ACHN (cell line): ENCODE measurements at regions not wholly inside any gene's neighbourhood (a gene's known extent, or its start where the extent isn't known, plus 50 kb on each side); places are given as distances from the start of the nearest gene placed in this dataset.

Experiments used
- DNase-seq: peaks from one replicate; pipeline ENCODE4 v3.0.0-alpha.2; 2015
- in situ Hi-C: cut with HindIII; loops from 2 replicates; pipeline ENCODE4 v1.10.0; 2017; ENCODE audit warnings: low sequenced_read_pairs, low pct_ligation_motif_present, low pct_unique_long_range_greater_than_20kb

GRCh38 chr1:239058190-239058589 is 328.2 kb upstream of the CHRM3 start:
- DNase-seq, result no peak
- in situ Hi-C loops, result no loop called here

GRCh38 chr1:239056940-239057339 is 329.4 kb upstream of the CHRM3 start:
- no peak for DNase-seq
- in situ Hi-C loops, result no loop called here

- DNase-seq, result no peak
- in situ Hi-C loops, result no loop called here
Observed at GRCh38 chr1:239053279-239053678, 333.1 kb upstream of the CHRM3 start.

- in situ Hi-C loops, result no loop called here
- no peak for DNase-seq
Observed at GRCh38 chr1:239049571-239049970, 336.8 kb upstream of the CHRM3 start.

GRCh38 chr1:239044829-239045228 is 341.5 kb upstream of the CHRM3 start:
- DNase-seq, result no peak
- in situ Hi-C loops, result no loop called here

- in situ Hi-C loops, result no loop called here
- DNase-seq, result no peak
Observed at GRCh38 chr1:239040523-239040922, 345.8 kb upstream of the CHRM3 start.

- in situ Hi-C loops, result no loop called here
- no peak for DNase-seq
Observed at GRCh38 chr1:239031310-239031709, 355.1 kb upstream of the CHRM3 start.

GRCh38 chr1:239025997-239026694 is 360.2 kb upstream of the CHRM3 start:
- in situ Hi-C loops, result no loop called here

GRCh38 chr1:239025223-239025622 is 361.1 kb upstream of the CHRM3 start:
- DNase-seq, result no peak
- in situ Hi-C loops, result no loop called here

More at GRCh38 chr1:239025997-239026694, 360.2 kb upstream of the CHRM3 start:
- DNase-seq, result no peak

- in situ Hi-C loops, result no loop called here
- DNase-seq, result no peak
Observed at GRCh38 chr1:239023732-239024360, 362.5 kb upstream of the CHRM3 start.

GRCh38 chr1:239016337-239016736 is 370.0 kb upstream of the CHRM3 start:
- DNase-seq, result no peak
- in situ Hi-C loops, result no loop called here

- in situ Hi-C loops, result no loop called here
- DNase-seq, result no peak
Observed at GRCh38 chr1:239011382-239011781, 375.0 kb upstream of the CHRM3 start.

GRCh38 chr1:239008568-239008967 is 377.8 kb upstream of the CHRM3 start:
- DNase-seq, result no peak
- in situ Hi-C loops, result no loop called here

- DNase-seq, result no peak
- in situ Hi-C loops, result no loop called here
Observed at GRCh38 chr1:239006276-239006675, 380.1 kb upstream of the CHRM3 start.

- no peak for DNase-seq
- in situ Hi-C loops, result no loop called here
Observed at GRCh38 chr1:238999944-239000343, 386.4 kb upstream of the CHRM3 start.

GRCh38 chr1:238998577-238998976 is 387.8 kb upstream of the CHRM3 start:
- no peak for DNase-seq
- in situ Hi-C loops, result no loop called here

- no peak for DNase-seq
- in situ Hi-C loops, result no loop called here
Observed at GRCh38 chr1:238991765-238992495, 394.4 kb upstream of the CHRM3 start.

GRCh38 chr1:238985312-238985711 is 401.1 kb upstream of the CHRM3 start:
- no peak for DNase-seq
- in situ Hi-C loops, result no loop called here

- in situ Hi-C loops, result no loop called here
Observed at GRCh38 chr1:238982736-238983135, 403.6 kb upstream of the CHRM3 start.

More at GRCh38 chr1:238982736-238983135, 403.6 kb upstream of the CHRM3 start:
- DNase-seq, result no peak
